ENCODE measurements at regions not wholly inside any gene's neighbourhood (a gene's known extent, or its start where the extent isn't known, plus 50 kb on each side); places are given as distances from the start of the nearest gene placed in this dataset.
"Not testable (repeated sequence)": the region's sequence is repeated elsewhere in the genome, so short reads cannot be mapped to it uniquely, and the experiment has no call there.

DNA sequence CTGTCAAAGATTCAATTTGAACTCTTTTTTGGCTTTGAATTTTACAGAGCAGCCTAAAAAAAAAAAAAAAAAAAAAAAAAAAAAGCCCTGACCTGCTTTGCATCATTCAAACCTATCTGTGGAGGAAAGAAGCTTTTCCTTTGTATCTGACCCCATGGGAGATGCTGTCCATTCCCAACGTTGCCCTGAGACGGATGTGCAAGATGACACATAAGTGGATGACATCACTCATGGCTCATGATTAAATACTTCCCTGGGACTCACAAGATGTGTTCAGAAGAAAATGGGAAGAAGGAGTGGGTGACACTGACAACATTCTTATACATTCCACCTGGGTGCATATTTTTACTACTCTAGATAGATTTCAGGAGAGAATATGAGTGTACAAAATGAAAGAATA, 245.7 kb upstream of the ELAVL2 start:
- no peak for DNase-seq (ENCODE audit: low read depth)

DNA sequence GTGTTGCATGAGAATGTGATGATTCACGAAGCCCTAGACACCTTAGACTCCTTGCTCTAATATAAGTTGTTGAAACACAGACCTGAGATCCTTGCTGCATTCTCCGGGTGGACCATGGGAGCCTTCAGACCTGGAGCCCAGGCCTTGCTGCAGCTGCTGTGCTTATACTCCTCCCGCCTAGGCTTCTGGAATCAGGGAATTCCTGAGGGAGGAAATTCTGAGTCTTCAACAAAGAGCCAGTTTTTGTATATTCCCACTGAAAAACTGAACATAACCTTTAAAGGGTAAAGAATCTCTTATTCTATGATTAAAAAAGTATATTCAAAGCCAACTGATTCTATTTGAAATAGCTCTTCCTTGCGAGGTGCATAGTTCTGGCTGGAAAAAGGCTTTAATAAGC, 245.1 kb upstream of the ELAVL2 start:
- no peak for DNase-seq (ENCODE audit: low read depth)

DNA sequence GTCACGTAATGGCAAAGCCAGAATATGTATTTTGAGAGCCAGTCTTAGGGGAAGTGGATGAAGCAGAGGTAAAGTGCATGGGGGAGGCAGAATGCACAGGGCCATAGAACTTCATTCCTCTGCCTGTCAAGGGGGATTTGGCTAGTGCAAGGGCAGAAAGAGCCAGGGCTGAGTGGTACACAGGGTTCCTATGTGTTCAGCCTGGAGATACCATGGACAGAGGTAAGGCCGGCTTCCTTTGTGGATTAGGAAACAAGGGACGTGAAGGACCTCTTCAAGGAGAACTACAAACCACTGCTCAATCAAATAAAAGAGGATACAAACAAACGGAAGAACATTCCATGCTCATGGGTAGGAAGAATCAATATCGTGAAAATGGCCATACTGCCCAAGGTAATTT, 241.1 kb upstream of the ELAVL2 start:
- DNase-seq (ENCODE audit: low read depth) = not testable (repeated sequence)

DNA sequence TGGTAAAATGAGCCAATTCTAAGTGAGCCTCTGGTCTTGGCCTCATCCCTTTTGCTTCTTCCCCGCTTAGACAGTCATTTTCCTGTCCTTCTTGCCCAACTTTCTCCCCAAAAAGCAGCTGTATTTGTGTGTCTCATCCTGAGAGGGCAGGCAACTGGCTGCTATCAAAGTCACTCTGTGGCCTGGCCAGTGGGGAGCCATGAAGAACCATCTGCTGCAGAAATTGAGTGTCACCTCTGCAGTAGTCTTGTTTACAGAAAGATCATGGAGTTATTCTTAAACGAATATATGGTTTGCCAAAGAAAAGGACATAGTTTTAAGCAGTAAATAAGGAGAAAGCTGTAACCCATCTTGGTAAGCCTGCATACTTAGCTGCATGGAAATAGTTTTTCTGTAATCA, 233.6 kb upstream of the ELAVL2 start:
- DNase-seq (ENCODE audit: low read depth) = no peak

DNA sequence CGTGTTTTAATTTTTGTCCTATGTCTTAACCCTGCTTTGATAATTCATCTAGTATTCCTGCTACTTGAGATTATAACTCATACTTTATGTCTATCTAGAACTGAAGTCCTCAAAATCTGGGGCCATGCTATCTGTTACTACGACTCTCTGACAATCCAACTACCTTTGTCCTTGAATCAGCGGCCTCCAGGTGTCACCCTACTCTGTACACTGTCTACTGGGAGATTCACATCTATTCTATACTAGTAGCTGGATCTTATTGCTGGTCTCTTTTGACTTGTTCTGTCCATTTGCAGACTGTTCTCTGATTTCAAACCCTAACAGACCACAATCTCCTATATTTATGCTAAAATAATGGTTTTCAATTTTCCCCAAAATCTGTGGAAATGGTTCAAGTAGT, 225.5 kb upstream of the ELAVL2 start:
- DNase-seq (ENCODE audit: low read depth) = no peak

DNA sequence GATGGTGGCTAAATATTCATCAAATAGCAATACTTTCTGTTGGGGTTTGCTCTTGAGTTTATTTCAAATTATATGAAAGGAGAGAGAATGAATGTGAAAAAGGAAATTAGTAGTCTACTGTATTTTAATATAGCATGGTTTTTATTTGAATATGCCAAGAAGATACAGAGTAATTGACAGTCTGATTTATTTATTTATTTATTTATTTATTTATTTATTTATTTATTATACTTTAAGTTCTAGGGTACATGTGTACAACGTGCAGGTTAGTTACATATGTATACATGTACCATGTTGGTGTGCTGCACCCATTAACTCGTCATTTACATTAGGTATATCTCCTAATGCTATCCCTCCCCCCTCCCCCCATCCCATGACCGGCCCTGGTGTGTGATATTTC, 224.2 kb upstream of the ELAVL2 start:
- DNase-seq (ENCODE audit: low read depth) = not testable (repeated sequence)

DNA sequence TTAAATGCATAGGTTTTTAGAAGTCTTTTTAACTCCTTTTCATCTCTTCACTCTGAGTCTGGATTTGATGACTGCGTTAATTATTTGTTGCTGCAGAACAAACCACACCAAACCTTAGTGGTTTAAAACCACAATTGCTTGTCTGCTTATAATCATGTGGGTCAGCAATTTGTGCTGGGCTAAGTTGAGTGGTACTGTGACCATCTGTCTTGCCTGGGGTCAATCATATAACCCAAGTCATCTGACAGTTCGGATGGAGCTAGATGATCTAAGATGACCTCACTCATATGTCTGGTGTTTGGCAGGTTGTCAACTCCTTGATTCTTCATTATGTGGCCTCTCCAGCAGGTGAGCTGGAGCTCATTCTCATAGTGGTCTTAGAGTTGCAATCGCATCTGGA, 219.1 kb upstream of the ELAVL2 start:
- DNase-seq (ENCODE audit: low read depth) = no peak

DNA sequence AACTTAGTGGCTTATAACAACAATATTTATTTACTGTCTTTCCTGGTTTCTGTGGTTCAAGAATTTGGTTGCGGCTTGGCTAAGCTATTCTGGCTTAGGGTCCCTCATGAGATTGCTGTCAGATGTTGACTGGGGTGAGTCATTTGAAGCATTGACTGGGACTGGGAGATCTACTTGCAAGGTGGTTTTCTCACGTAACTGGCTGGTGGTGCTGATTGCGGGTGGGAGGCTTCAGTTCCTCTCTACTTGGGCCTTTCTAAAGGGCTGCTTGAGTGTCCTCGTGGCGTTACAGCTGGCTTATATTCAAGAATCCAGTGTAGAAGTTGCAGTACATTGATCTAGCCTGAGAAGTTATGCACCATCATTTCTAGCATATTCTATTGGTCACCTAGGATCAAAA, 218.5 kb upstream of the ELAVL2 start:
- no peak for DNase-seq (ENCODE audit: low read depth)

DNA sequence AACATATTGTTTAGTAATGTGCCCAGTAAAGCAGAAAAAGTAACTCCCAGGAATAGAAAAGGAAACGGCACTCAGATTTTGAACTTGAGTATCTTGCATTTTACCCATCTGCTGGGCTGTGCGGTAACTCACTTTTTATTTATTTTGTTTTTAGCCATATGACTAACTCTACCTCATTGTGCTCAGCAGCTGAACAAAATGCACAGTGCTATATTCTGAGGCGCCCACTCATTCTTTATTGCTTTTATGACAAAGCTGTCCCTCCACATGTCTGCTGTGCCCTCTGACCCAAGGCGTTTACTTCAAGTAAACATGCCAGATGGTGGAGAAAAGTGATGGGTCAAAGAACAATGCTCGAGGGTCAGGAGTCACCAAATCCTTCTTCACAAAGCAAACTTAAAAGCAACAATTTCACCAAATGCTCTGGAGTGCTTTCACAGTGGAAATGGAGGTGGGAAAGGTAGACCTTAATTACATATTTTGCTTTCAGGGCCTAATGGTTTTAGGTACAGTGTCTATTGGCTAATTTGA, 215.2 kb upstream of the ELAVL2 start:
- DNase-seq (ENCODE audit: low read depth) = no peak

DNA sequence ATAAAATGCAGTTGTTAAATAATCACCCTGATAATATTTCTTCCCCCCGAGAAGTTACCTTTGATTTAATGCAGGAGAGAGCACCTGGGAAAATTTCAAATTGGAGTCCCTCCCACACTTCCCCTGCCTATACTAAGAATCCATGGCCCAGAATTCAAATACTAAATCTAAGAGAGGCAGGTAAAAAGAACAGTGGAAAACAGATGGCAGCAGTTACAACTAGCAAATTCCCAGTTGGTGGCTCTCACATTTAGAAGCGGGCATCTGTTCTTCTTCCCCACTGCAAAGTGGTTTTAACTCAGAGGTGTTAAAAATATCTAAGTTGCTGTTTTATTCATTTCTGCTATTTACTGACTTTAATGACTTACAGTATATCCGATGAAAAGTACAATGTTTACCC, 210.4 kb upstream of the ELAVL2 start:
- no peak for DNase-seq (ENCODE audit: low read depth)

DNA sequence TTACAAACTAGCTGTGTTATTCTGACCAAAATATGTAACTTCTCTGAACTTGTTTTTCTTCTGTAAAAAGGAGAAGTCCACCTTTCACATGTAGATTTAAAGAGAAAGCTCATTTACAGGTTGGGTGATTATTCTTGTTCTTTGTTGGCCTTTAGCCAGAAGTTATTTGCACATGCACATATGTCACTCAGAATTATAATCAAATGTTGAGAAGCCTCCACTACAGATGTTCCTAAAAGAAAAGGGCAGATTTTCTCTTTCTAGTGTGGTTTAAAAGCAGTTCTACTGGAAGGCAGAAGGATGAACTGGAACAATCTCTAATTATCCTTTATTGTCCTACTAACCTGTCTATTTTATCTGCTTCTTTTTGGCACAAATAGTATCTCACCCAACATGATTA, 209.8 kb upstream of the ELAVL2 start:
- DNase-seq (ENCODE audit: low read depth) = no peak

DNA sequence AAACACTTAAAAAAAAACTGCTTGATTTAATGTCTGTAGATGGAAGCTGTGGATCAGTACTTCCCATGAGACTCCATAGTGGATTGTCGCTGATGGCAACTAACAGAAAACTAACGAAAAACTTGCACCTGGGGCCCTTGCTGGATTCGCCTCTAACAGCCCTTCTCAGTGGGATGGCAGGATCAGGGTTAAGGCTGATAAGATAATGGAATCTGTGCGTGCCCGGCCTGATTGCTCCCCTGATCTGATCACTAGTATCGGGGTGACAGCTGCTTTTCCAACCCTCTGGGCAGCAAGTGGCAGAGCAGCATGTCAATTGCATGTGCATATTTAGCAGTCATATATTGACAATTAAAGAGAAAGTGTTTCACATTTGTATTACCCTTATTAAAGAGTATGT, 185.8 kb upstream of the ELAVL2 start:
- no peak for DNase-seq (ENCODE audit: low read depth)

DNA sequence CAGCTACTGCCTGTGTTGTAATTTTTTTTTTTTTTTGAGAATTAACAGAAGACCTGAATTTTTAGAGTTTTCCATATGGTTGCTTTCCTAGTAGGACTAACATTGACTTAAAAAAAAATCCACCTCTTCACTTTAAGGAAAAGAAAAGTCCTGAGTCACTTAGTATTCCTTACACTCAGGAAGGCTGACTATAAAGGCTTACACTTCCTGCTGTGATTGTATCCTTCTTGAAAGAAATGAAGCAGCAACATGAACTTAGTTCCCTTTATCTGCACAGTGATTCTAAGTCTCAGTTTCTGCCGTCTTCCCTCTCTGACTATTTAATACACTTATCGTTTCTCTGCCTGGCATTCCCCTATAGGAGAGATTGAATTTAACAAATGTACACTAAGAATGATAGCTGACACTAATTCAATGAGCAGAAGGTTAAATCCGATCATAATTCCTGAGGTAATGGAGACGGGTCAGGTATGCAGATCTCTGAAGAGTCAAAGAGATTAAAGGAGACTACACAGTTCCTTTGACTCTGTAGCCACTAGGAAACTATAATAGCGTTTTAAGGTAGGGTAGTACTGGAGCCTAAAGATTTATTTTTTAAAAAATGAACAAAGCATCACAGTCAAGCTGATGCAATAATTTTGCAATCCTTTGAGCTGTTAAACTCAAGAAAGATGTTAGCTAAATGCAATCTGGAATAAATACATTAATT, 185.1 kb upstream of the ELAVL2 start:
- DNase-seq (ENCODE audit: low read depth) = no peak

DNA sequence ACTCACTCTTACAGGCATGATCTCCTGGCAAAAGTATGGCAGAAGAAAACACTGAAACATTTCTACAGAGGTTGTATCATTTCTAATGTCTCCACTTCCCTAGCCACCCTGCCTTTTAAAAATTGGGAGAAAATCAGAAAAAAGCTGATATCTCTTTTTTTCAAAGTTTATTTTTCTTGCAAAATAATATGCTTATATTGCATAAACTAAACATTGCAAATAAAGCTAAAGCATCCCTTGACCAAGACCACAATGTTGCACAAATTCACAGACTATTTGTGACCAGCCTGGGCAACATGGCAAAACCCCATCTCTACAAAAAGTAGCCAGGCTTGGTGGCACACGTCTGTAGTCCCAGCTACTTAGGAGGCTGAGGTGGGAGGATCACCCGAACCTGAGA, 183.3 kb upstream of the ELAVL2 start:
- no peak for DNase-seq (ENCODE audit: low read depth)

DNA sequence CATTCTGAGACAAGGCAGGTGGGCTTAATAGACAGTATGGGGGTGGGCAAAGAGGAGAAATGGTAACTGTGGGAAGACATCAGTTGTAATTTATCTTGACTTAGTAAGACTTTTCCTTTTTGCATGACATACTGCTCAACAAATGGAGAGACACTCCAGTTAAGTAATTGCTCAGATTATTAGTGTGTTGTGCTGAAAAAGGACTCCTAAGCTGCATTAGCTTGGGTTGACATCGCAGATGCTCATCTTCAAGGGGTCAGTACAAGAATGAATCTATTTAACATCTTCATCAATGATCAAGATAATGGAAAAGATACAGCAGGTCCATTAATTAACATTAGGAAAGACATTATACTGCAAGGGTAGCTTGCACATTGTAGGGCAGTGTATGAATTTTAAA, 181.1 kb upstream of the ELAVL2 start:
- no peak for DNase-seq (ENCODE audit: low read depth)

DNA sequence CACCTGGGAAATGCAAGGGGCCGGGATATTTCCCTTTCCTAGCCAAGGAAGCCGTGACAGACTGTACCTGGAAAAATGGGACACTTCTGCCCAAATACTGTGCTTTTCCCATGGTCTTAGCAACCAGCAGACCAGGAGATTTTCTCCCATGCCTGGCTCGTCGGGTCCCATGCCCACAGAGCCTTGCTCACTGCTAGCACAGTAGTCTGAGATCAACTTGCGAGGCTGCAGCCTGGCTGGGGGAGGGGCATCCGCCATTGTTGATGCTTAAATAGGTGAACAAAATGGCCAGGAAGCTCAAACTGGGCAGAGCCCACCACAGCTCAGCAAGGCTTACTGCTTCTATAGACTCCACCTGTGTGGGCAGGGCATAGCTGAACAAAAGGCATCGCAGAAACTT, 165.8 kb upstream of the ELAVL2 start:
- not testable (repeated sequence) for DNase-seq (ENCODE audit: low read depth)

DNA sequence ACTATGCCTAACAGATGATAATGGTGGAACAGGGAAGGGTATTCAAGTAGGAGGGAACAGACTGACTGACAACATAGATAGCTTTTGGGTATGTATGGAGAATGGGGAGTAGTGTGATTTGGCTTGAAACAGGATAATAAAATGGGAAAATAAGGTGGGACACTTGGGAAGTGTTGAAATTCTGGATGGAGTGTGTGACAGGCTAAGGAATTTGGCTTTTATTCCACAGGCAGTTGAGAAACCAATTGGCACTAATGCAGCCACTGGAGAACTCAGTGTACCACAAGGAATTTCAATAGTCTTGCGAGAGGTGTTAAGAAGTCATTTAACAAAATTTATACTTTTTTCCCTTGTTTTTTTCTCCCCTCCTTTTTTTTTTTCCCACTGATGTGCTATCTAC, 153.5 kb upstream of the ELAVL2 start:
- DNase-seq (ENCODE audit: low read depth) = no peak

DNA sequence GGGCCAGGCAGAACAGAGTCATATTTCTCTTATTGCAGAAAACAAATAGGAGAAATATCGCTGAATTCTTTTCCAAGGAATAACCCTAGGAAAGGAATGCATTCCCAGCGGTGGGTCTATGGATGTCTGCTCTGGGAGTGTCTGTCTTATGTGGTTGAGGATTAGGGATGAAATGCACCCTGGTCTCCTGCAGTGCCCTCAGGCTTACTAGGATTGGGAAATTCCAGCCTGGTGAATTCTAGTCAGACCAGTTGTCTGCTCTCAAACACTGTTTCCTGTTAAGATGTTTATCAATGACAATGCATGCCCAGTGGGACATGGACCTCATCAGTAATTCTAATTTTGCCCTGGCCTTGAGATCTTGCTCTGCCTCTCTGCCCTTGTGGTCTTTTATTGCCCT, 136.1 kb upstream of the ELAVL2 start:
- DNase-seq (ENCODE audit: low read depth) = no peak

DNA sequence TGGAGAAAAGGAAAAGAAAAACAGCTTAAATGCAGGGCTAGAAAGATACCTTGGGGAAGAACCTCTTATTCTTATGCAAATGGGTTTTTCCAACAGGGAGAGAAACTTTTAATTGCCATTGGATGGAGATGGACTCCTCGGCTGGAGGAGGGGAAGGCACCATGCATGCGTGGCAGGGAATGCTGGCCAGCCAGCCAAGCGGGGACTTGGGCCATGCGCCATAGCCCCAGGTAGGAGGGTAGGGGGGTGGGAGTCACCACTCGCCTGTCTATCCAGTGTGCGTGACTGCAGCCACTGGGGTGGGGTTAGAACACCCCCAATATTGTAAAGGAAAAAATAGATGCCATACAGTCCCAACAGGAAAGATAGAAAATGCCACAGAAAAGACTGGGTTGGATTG, 119.9 kb upstream of the ELAVL2 start:
- DNase-seq (ENCODE audit: low read depth) = no peak

DNA sequence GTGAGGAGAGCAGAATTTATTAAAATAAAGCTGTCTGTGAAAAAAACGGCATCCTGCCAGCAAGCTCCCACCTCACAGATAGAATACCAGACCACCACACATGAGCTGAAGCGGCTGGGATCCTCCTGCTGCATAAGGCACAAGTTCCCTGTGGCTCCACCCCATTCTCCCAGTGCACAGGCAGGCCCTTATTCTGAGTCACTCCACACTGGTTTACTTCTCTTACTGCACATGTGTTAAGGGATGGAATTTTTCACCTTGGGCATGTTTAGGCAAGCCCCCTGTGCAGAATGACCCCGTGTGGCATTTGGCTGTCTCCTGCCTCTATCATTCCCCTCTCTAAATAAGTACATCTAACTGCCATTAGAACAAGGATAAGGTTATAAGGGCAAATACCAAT, 115.0 kb upstream of the ELAVL2 start:
- DNase-seq (ENCODE audit: low read depth) = no peak

DNA sequence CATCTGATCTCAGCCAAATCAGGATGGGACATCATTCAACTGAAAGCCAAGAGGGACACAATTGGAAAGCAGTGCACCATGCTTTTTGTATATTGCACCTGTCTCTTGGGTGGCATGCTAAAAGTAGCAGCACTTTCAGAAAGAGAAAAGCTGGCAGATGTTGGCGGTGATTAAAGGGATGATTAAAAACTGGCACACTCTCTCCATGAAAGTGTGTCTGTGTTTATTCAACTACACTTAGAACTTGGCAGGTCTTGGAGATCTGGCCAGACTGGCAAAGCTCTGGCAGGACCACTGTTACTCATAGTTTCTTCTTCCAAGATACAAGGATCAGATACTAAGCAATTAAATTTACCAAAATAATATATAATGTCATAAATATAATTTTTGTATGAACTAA, 112.9 kb upstream of the ELAVL2 start:
- no peak for DNase-seq (ENCODE audit: low read depth)

DNA sequence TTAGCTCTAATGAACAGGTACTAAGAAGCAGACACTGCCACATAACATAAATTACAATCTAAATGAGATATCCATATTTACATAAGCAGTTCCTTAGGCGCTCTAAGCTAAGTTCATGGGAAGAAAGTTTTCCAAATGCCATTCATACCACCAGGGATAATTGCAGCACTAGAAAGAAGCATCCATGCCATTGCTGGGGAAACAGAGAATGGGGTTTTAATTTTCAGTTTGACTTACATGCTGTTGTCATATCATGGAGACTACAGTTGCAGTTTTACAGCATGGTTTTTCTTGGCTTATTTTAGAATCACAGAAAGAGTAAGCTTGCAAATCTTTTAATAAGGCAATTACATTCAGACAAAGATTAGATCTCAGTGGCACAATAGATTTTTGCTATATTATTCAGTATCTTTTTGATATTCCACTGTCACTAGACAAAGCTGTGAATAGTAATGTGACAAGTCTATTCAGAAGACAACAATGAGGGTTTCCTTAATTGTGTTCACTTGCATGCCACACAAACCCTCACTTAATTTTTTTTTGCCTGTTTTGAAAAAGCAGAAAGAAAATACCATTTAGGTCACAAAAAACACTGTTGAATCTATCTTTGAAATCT, 108.4 kb upstream of the ELAVL2 start:
- DNase-seq (ENCODE audit: low read depth) = no peak

DNA sequence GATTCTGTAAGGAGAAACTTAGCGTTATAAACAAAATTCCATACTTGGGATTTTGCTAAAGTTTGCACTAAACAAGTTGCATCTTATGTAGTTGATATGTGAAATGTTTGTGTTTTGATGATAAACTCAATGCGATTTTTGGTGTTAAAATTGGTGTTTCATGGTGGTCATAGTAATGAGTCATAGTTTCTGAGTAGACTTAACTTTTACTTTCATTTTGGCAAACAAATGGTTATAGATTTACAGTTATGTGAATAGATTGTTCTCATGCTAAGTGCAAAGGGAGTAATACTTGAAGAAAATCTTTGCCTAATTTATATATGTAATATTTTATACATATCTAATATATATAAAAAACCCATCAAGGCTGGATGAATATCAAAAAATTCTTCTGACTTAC, 107.3 kb upstream of the ELAVL2 start:
- no peak for DNase-seq (ENCODE audit: low read depth)

DNA sequence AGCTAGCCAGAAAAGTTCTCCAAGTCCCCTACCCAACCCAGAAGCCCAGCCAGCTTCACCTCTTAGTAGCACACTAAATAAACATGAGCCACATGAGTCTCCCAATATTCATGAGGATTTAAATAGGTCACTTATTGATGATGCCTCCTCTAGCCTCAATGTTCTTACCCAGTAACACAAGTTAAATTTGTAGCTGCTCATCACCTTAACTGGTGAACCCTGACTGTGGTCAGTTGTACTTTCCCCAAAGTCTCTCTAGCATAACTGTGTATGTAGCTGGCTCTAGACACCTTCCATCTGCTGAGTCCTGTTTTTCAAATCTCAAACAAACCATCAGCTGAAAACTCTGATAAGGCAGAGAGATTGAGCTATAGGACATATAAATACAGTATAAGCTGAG, 100.3 kb upstream of the ELAVL2 start:
- DNase-seq (ENCODE audit: low read depth) = no peak
